WERI-Rb-1 (cell line): ENCODE measurements at regions not wholly inside any gene's neighbourhood (a gene's known extent, or its start where the extent isn't known, plus 50 kb on each side); places are given as distances from the start of the nearest gene placed in this dataset.

ENCODE experiments used
- DNase-seq: peaks from one replicate; pipeline ENCODE4 v3.0.0-alpha.2; 2020
- H3K27ac ChIP-seq: fragments of 250-450 bp; sonication (Bioruptor Pico); 2 replicates; pipeline ENCODE4 v1.5.1; 2020; ENCODE audit warnings: mild to moderate bottlenecking, moderate library complexity
- H3K27me3 ChIP-seq: fragments of 250-450 bp; sonication (Bioruptor Pico); 2 replicates; pipeline ENCODE4 v1.5.1; 2021; ENCODE audit warnings: mild to moderate bottlenecking, low read depth, moderate library complexity; ENCODE audit not compliant: insufficient read depth, severe bottlenecking
- H3K36me3 ChIP-seq: fragments of 250-450 bp; sonication (Bioruptor Pico); 2 replicates; pipeline ENCODE4 v1.5.1; 2020; ENCODE audit warnings: mild to moderate bottlenecking, moderate library complexity
- H3K4me3 ChIP-seq: 2 replicates; pipeline ENCODE4 v1.5.1; 2011; ENCODE audit warnings: low read depth, mild to moderate bottlenecking, control low read depth, low read length
- H3K9me3 ChIP-seq: fragments of 250-450 bp; sonication (Bioruptor Pico); 2 replicates; pipeline ENCODE4 v1.5.1; 2021; ENCODE audit warnings: mild to moderate bottlenecking, moderate library complexity; ENCODE audit not compliant: severe bottlenecking
- TF ChIP-seq, protein P1 (sequence below): IDR thresholded peaks from 2 replicates; pipeline ENCODE4 v1.5.1; 2011; ENCODE audit warnings: low read depth, mild to moderate bottlenecking, control low read depth, inconsistent platforms, low read length

DNA sequence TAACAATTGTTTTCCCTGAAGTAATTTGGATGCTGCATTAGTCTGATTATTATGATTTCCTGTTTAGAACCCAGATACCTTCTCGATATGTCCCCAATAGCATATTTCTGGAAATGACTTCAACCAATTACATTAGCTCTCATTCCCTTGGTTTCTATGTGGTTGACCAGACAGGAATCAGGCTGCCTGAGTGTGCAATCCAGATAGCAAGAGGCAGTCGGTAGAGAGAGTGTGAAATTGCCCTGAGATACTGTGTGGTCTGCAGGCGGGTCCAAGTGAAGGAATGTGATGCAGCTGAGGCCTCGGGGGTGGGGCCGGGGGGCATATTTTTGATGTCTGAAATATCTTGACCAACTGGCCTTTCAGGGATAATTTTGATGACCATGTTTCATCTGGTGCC is 143.9 kb upstream of the ITGA6 start:
- H3K27me3 ChIP-seq, result no peaks in the 10 kb centered on the region
- H3K4me3 ChIP-seq, result no peak overlapping the region
- TF ChIP-seq, protein P1, sequence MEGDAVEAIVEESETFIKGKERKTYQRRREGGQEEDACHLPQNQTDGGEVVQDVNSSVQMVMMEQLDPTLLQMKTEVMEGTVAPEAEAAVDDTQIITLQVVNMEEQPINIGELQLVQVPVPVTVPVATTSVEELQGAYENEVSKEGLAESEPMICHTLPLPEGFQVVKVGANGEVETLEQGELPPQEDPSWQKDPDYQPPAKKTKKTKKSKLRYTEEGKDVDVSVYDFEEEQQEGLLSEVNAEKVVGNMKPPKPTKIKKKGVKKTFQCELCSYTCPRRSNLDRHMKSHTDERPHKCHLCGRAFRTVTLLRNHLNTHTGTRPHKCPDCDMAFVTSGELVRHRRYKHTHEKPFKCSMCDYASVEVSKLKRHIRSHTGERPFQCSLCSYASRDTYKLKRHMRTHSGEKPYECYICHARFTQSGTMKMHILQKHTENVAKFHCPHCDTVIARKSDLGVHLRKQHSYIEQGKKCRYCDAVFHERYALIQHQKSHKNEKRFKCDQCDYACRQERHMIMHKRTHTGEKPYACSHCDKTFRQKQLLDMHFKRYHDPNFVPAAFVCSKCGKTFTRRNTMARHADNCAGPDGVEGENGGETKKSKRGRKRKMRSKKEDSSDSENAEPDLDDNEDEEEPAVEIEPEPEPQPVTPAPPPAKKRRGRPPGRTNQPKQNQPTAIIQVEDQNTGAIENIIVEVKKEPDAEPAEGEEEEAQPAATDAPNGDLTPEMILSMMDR, result no peak
- H3K9me3 ChIP-seq, result no peaks in the 10 kb centered on the region
- no peaks in the 10 kb centered on the region for H3K36me3 ChIP-seq
- DNase-seq, result no peak
- no peak overlapping the region for H3K27ac ChIP-seq

DNA sequence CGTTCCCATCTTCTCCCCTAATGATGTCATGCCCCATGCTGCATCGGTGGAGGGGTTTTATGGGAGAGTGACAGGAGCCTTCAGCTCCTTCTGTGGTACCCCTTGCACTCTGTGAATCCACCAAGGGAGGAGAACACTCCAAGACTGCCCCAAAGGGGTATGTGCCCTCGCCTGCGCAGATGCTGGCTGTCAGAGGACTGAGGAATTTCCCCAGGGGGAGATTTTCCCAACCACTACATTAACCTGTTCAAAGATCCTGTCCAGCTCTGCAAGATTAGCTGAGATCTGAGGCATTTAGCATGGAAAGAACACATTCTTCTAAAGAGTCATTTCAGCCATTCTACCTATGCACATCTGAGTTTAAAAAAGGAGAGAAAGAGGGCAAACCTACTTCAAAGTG is 143.2 kb upstream of the ITGA6 start:
- TF ChIP-seq, protein P1, result no peak
- DNase-seq, result no peak
- H3K27me3 ChIP-seq, result no peaks in the 10 kb centered on the region

DNA sequence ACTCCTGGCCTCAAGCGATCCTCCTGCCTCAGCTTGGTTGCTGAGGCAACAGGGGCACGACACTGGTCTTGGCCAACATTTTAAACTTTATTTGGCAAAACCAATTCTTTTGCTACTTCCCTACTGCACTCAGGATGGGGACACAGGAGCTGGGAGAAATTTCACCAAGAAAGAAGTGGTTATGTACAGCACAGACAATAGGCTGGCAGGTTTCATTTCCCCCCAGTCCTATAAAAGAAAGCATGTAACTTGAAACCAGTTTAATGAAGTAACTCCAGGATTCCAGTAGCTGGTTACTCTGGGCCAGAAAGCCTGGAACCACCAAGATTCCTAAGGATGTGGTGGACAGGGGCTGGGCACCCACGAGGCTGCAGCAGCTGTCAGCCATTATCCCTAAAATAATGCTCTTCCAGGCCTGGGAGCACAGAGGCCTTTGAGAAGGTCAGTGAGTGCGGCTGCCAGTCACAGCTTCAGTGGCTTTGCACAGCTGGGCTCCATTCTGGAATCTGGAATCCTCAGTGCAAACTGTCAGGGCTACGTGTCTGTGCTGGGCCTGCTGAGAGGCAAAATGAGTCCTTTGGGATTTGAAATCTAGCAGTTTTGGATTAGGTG is 142.3 kb upstream of the ITGA6 start:
- no peaks in the 10 kb centered on the region for H3K36me3 ChIP-seq
- no peak overlapping the region for H3K4me3 ChIP-seq
- TF ChIP-seq, protein P1, result no peak
- H3K27me3 ChIP-seq, result no peaks in the 10 kb centered on the region
- H3K27ac ChIP-seq, result no peak overlapping the region
- peak; percentile 33 for DNase-seq
- no peaks in the 10 kb centered on the region for H3K9me3 ChIP-seq

More for the DNA sequence above, 143.2 kb upstream of the ITGA6 start:
- H3K4me3 ChIP-seq, result no peak overlapping the region
- H3K36me3 ChIP-seq, result no peaks in the 10 kb centered on the region
- no peaks in the 10 kb centered on the region for H3K9me3 ChIP-seq
- H3K27ac ChIP-seq, result no peak overlapping the region

DNA sequence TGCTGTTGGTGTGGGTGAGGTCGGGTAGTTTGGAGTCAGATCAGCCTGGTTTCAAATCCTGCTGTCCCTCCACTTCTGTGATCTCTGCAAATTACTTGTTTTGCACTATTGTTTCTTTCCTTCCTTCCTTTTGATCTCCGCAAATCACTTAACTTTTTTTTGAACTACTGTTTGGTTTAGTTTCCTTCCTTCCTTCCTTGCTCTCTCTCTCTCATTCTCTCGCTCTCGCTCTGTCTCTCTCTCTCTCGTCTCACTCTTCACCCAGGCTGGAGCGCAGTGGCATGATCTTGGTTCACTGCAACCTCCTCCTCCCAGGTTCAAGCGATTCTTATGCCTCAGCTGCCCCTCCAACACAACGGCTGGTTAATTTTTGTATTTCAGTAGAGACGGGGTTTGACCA is 141.6 kb upstream of the ITGA6 start:
- Histone ChIP-seq H3K27me3 (no peaks in the 10 kb centered on the region), H3K4me3 (no peak overlapping the region), H3K36me3 (no peaks in the 10 kb centered on the region), H3K9me3 (no peaks in the 10 kb centered on the region), H3K27ac (no peak overlapping the region)
- no peak for DNase-seq
- TF ChIP-seq, protein P1, result no peak

DNA sequence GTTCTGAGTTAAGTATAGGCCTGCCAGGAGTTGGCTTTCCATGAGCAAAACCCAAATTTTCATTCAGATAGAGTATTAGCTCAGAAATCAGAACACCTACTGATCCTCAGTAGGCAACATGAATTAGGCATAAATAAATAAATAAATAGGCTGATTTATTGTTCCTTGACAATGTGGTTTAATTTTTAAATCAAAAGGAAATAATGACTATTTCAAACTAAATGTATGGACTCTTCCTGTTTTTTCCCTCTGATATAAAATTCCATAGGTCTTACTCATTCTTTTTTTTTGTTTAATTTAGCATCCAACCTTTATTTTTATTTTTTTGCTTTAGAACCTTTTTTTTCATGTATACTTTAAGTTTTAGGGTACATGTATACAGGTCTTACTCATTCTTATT is 140.2 kb upstream of the ITGA6 start:
- Histone ChIP-seq H3K36me3 (no peaks in the 10 kb centered on the region), H3K9me3 (no peaks in the 10 kb centered on the region), H3K27ac (no peak overlapping the region), H3K27me3 (no peaks in the 10 kb centered on the region), H3K4me3 (no peak overlapping the region)
- TF ChIP-seq, protein P1, result no peak
- DNase-seq, result no peak
